CD14-positive monocyte (primary cell): ENCODE measurements at regions not wholly inside any gene's neighbourhood (a gene's known extent, or its start where the extent isn't known, plus 50 kb on each side); places are given as distances from the start of the nearest gene placed in this dataset.

Experiments used
- DNase-seq, 3 donors: peaks; one replicate each; pipeline ENCODE4 v3.0.0-alpha.2; 2011 to 2022
- H2AFZ ChIP-seq: 2 replicates; pipeline ENCODE4 v1.6.0; 2012; ENCODE audit warnings: mild to moderate bottlenecking, low read depth, low read length, inconsistent platforms; ENCODE audit not compliant: insufficient read depth, poor library complexity, severe bottlenecking
- H3K27ac ChIP-seq, 2 donors: 1 replicate in 1 of 2; 2 replicates in 1 of 2; pipeline ENCODE4 v1.5.1; 2012 to 2013; ENCODE audit warnings: low read length in 2 of 2, control low read depth in 1 of 2, inconsistent platforms in 1 of 2, low read depth in 1 of 2, mild to moderate bottlenecking in 1 of 2
- H3K27me3 ChIP-seq, 2 donors: one replicate each; pipeline versions ENCODE4 v1.6.0 to v1.6.1; 2011 to 2013; ENCODE audit warnings: low read length in 2 of 2; ENCODE audit not compliant: control insufficient read depth in 2 of 2, insufficient read depth in 2 of 2
- H3K36me3 ChIP-seq, 2 donors: replicated peaks in 1 of 2; 1 replicate in 1 of 2; 2 replicates in 1 of 2; pipeline versions ENCODE4 v1.5.1 to v1.6.1; 2012 to 2013; ENCODE audit warnings: low read length in 2 of 2, control low read depth in 1 of 2, inconsistent platforms in 1 of 2, mild to moderate bottlenecking in 1 of 2; ENCODE audit not compliant: insufficient read depth in 2 of 2, control insufficient read depth in 1 of 2
- H3K4me1 ChIP-seq, 2 donors: 1 replicate in 1 of 2; 2 replicates in 1 of 2; pipeline versions ENCODE4 v1.5.1 to v1.6.1; 2012 to 2013; ENCODE audit warnings: low read length in 2 of 2, control low read depth in 1 of 2, inconsistent platforms in 1 of 2, mild to moderate bottlenecking in 1 of 2, moderate library complexity in 1 of 2; ENCODE audit not compliant: insufficient read depth in 2 of 2, control insufficient read depth in 1 of 2
- H3K4me2 ChIP-seq: replicated peaks from 2 replicates; pipeline ENCODE3; 2012; ENCODE audit warnings: low read length, moderate library complexity, mild to moderate bottlenecking; ENCODE audit not compliant: poor library complexity, severe bottlenecking; ENCODE audit errors: extremely low read depth
- H3K4me3 ChIP-seq, 3 experiments: fragments of 200-600 bp in 1 of 3; sonication (generic) in 1 of 3; replicated peaks in 1 of 3; 1 replicate in 2 of 3; 2 replicates in 1 of 3; pipeline ENCODE4 v1.5.1; 2011 to 2013; ENCODE audit warnings: low read length in 3 of 3, mild to moderate bottlenecking in 3 of 3, control low read depth in 2 of 3, low read depth in 2 of 3, inconsistent platforms in 1 of 3, moderate library complexity in 1 of 3
- H3K79me2 ChIP-seq: 2 replicates; pipeline ENCODE4 v1.6.0; 2012; ENCODE audit warnings: mild to moderate bottlenecking, control low read depth, inconsistent platforms, low read length, moderate library complexity; ENCODE audit not compliant: insufficient read depth
- H3K9ac ChIP-seq: 2 replicates; pipeline ENCODE4 v1.6.0; 2017; ENCODE audit warnings: low read length, mild to moderate bottlenecking; ENCODE audit not compliant: insufficient read depth, poor library complexity, severe bottlenecking
- H3K9me3 ChIP-seq, 2 donors: replicated peaks in 1 of 2; 1 replicate in 1 of 2; 2 replicates in 1 of 2; pipeline versions ENCODE4 v1.5.1 to v1.6.1; 2012 to 2013; ENCODE audit warnings: low read length in 2 of 2, control low read depth in 1 of 2; ENCODE audit not compliant: control insufficient read depth in 1 of 2, insufficient read depth in 1 of 2
- H4K20me1 ChIP-seq: 2 replicates; pipeline ENCODE4 v1.6.0; 2012; ENCODE audit warnings: mild to moderate bottlenecking, low read length, control low read depth, moderate library complexity; ENCODE audit not compliant: insufficient read depth
- H3K27ac Mint-ChIP-seq, 7 donors: one replicate each; pipeline ENCODE4 v1.8.0; 2020; ENCODE audit warnings: mild to moderate bottlenecking in 7 of 7, mixed read lengths in 7 of 7, moderate library complexity in 6 of 7, inconsistent platforms in 2 of 7
- H3K27me3 Mint-ChIP-seq, 3 donors: one replicate each; pipeline ENCODE4 v1.8.0; 2021 to 2022; ENCODE audit warnings: low read depth in 3 of 3, mild to moderate bottlenecking in 3 of 3, mixed read lengths in 3 of 3, moderate library complexity in 3 of 3, inconsistent platforms in 1 of 3
- H3K36me3 Mint-ChIP-seq, 2 donors: one replicate each; pipeline ENCODE4 v1.8.0; 2020; ENCODE audit warnings: mixed read lengths in 2 of 2, inconsistent platforms in 1 of 2, mild to moderate bottlenecking in 1 of 2
- H3K4me1 Mint-ChIP-seq: one replicate; pipeline ENCODE4 v1.8.0; 2020; ENCODE audit warnings: mild to moderate bottlenecking, mixed read lengths
- H3K4me3 Mint-ChIP-seq, 2 donors: one replicate each; pipeline ENCODE4 v1.8.0; 2020; ENCODE audit warnings: mild to moderate bottlenecking in 2 of 2, mixed read lengths in 2 of 2, moderate library complexity in 1 of 2
- H3K9me3 Mint-ChIP-seq, 7 donors: one replicate each; pipeline ENCODE4 v1.8.0; 2020 to 2022; ENCODE audit warnings: mixed read lengths in 7 of 7, mild to moderate bottlenecking in 6 of 7, moderate library complexity in 6 of 7, inconsistent platforms in 2 of 7
- CTCF ChIP-seq: fragments of 200-600 bp; IDR thresholded peaks from one replicate; pipeline ENCODE4 v1.8.0; 2022; ENCODE audit warnings: antibody characterized with exemption, mild to moderate bottlenecking
- WGBS: methylation state at CpG from one replicate; pipeline ENCODE4 v1.1.5; 2013; ENCODE audit warnings: missing lambda C conversion rate; ENCODE audit not compliant: insufficient coverage; 5-methylcytosine and 5-hydroxymethylcytosine counted together
- intact Hi-C, 2 donors: fragments of 100-400 bp; cut with micrococcal nuclease; formaldehyde crosslinking; loops; one replicate each; pipeline versions ENCODE4 v1.15.0 to v1.15.1; 2023

GRCh38 chr16:24667244-24667764 lies 62.1 kb upstream of the TNRC6A start:
- WGBS: 57% methylated on average over 1 of the region's 4 CpGs
- no peaks in the 10 kb centered on the region for H3K4me1 ChIP-seq
- H3K9me3 ChIP-seq: no peaks in the 10 kb centered on the region
- H3K36me3 Mint-ChIP-seq: no peaks in the 10 kb centered on the region
- no peaks in the 10 kb centered on the region for H3K36me3 ChIP-seq
- H3K4me1 Mint-ChIP-seq: peaks cover 3% of the 10 kb centered on the region
- no peak for TF ChIP-seq CTCF
- no peak overlapping the region for H3K27ac Mint-ChIP-seq
- no peak overlapping the region for H3K4me3 ChIP-seq
- no peak overlapping the region for H3K9ac ChIP-seq
- DNase-seq: no peak
- H3K9me3 Mint-ChIP-seq: peaks cover 0 to 4% (median 0%) of the 10 kb centered on the region in 7 donors
- no peak overlapping the region for H3K4me3 Mint-ChIP-seq
- H3K4me2 ChIP-seq: no peak overlapping the region
- H3K27ac ChIP-seq: no peak overlapping the region
- no peaks in the 10 kb centered on the region for H4K20me1 ChIP-seq
- H2AFZ ChIP-seq: no peak overlapping the region
- H3K79me2 ChIP-seq: no peaks in the 10 kb centered on the region
- H3K27me3 ChIP-seq: peaks cover 2 to 10% of the 10 kb centered on the region in 2 donors
- H3K27me3 Mint-ChIP-seq: peaks cover 16 to 21% (median 18%) of the 10 kb centered on the region in 3 donors
- intact Hi-C loops: no loop called here

- WGBS: 83% methylated on average over 2 of the region's 9 CpGs
- Histone ChIP-seq H3K27me3 (peaks cover 2 to 10% of the 10 kb centered on the region in 2 donors), H3K79me2 (no peaks in the 10 kb centered on the region), H3K36me3 (no peaks in the 10 kb centered on the region), H4K20me1 (no peaks in the 10 kb centered on the region), H3K4me1 (no peaks in the 10 kb centered on the region), H3K9ac (no peak overlapping the region), H3K27ac (no peak overlapping the region), H2AFZ (no peak overlapping the region), H3K4me3 (no peak overlapping the region), H3K9me3 (no peaks in the 10 kb centered on the region), H3K4me2 (no peak overlapping the region)
- H3K4me1 Mint-ChIP-seq: peaks cover 3% of the 10 kb centered on the region
- H3K27ac Mint-ChIP-seq: no peak overlapping the region
- H3K4me3 Mint-ChIP-seq: no peak overlapping the region
- peaks cover 16 to 21% (median 18%) of the 10 kb centered on the region in 3 donors for H3K27me3 Mint-ChIP-seq
- no peak for DNase-seq
- intact Hi-C loops: no loop called here
- no peak for TF ChIP-seq CTCF
- peaks cover 0 to 4% (median 0%) of the 10 kb centered on the region in 7 donors for H3K9me3 Mint-ChIP-seq
- H3K36me3 Mint-ChIP-seq: no peaks in the 10 kb centered on the region
Observed at GRCh38 chr16:24668481-24669061, 60.9 kb upstream of the TNRC6A start.
